ENCODE measurements at regions not wholly inside any gene's neighbourhood (a gene's known extent, or its start where the extent isn't known, plus 50 kb on each side); places are given as distances from the start of the nearest gene placed in this dataset.
"Not testable (repeated sequence)": the region's sequence is repeated elsewhere in the genome, so short reads cannot be mapped to it uniquely, and the experiment has no call there.

DNA sequence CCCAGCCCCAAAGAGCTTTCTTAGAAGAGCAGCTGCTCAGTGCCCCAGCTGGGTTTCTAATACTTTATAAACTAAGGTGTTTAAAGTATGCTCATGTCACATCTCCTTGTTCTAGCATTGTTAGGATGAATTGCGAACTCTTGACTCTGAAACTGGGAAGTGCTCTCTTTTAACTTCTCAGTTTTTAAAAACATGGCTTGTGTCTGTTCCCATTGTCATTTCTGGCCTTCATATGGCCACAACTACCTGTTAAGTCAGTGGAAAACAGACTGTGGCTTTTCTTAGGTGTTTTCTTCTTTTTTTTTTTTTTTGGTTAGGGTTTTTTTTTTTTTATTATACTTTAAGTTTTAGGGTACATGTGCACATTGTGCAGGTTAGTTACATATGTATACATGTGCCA, 164.7 kb downstream of the KCNRG start:
- CTCF ChIA-PET, result interaction anchor here (1.3 kb wide), 1 partner anchor 12 kb away, joined by 3 read pairs; no protein-coding TSS in a partner anchor
- H3K36me3 ChIP-seq (ENCODE audit: control insufficient read depth, insufficient read depth, low read length), result no peaks in the 10 kb centered on the region
- TF ChIP-seq, protein P1, sequence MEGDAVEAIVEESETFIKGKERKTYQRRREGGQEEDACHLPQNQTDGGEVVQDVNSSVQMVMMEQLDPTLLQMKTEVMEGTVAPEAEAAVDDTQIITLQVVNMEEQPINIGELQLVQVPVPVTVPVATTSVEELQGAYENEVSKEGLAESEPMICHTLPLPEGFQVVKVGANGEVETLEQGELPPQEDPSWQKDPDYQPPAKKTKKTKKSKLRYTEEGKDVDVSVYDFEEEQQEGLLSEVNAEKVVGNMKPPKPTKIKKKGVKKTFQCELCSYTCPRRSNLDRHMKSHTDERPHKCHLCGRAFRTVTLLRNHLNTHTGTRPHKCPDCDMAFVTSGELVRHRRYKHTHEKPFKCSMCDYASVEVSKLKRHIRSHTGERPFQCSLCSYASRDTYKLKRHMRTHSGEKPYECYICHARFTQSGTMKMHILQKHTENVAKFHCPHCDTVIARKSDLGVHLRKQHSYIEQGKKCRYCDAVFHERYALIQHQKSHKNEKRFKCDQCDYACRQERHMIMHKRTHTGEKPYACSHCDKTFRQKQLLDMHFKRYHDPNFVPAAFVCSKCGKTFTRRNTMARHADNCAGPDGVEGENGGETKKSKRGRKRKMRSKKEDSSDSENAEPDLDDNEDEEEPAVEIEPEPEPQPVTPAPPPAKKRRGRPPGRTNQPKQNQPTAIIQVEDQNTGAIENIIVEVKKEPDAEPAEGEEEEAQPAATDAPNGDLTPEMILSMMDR (IDR thresholded peaks at IDR 0.05; ENCODE audit: insufficient read depth, low read depth, low read length), result no peak
- no peak for DNase-seq (ENCODE audit: low read depth)
- H3K4me3 ChIP-seq (ENCODE audit: low read depth, low read length), result no peak overlapping the region
- POLR2A ChIA-PET, result no interaction called here
- peaks cover 5% of the 10 kb centered on the region for H3K27me3 ChIP-seq (ENCODE audit: control insufficient read depth, insufficient read depth, low read length)

DNA sequence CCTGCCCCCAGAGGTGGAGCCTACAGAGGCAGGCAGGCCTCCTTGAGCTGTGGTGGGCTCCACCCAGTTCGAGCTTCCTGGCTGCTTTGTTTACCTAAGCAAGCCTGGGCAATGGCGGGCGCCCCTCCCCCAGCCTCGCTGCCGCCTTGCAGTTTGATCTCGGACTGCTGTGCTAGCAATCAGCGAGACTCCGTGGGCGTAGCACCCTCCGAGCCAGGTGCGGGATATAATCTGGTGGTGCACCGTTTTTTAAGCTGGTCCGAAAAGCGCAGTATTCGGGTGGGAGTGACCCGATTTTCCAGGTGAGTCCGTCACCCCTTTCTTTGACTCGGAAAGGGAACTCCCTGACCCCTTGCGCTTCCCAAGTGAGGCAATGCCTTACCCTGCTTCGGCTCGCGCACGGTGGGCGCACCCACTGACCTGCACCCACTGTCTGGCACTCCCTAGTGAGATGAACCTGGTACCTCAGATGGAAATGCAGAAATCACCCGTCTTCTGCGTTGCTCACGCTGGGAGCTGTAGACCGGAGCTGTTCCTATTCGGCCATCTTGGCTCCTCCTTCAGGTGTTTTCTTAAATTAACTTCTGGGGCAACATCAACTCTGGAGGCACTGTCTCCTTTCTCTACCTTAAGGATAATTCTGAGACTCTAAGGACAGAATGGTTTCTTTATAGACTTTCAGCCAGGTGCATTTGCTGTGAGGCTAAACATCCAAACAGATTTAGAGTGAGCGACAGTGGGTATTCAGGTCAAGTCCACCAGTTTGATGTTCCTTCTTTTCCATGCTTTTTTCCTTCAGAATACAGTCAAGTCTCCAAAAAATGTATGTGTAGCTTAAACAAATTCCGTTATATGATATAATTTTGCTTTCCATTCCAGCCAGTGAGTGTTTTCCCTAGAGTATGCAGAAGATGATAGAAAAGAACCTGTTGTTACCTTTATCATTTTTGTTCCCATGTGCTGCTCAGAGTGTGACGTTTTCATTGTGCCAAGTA, 170.8 kb downstream of the KCNRG start:
- CTCF ChIA-PET; H3K4me3 ChIP-seq (ENCODE audit: low read depth, low read length): not testable (repeated sequence)

DNA sequence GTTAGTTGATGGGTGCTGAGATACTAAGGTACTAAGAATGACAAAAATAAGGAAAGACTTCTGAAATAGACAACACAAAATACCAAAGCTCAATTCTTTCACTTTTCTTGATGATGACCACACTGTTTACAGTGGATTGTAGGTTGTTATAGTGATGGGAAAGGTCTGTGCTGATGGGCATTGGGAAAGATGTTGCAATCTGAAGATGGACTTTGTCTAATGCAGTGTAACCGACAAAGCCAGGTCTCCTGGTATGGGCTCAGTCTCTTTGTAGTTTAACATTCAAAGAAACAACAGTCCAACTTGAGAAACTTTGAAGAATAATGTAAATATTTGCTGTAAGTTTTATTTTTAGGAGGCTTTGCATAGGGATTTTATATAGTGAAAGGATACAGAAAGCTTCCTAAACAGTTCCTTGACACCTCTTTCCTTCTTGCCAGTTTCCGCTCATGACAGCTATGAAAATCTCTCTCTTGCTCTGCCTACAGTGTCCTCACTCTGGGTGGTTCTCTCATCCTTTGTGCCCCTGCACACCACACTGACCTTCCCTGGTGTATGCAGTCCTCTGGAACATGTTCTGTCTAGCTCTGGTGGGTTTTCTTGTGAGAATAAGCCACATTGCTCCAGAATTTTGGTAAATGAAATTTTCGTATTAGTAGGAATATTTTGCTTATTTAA, 172.2 kb downstream of the KCNRG start:
- Histone ChIP-seq H3K27me3 (ENCODE audit: control insufficient read depth, insufficient read depth, low read length) (peaks cover 2% of the 10 kb centered on the region; the same call in 1 of the 2 replicates), H3K36me3 (ENCODE audit: control insufficient read depth, insufficient read depth, low read length) (no peaks in the 10 kb centered on the region), H3K4me3 (ENCODE audit: low read depth, low read length) (no peak overlapping the region)
- TF ChIP-seq, protein P1 (IDR thresholded peaks at IDR 0.05; ENCODE audit: insufficient read depth, low read depth, low read length), result no peak
- ChIA-PET POLR2A (no interaction called here), CTCF (interaction anchor here (0.7 kb wide), 1 partner anchor 9 kb away, joined by 3 read pairs; no protein-coding TSS in a partner anchor)
- no peak for DNase-seq (ENCODE audit: low read depth)

More for the DNA sequence above, 170.8 kb downstream of the KCNRG start:
- not testable (repeated sequence) for H3K27me3 ChIP-seq (ENCODE audit: control insufficient read depth, insufficient read depth, low read length); DNase-seq (ENCODE audit: low read depth); H3K36me3 ChIP-seq (ENCODE audit: control insufficient read depth, insufficient read depth, low read length)
- POLR2A ChIA-PET, result interaction anchor here (0.7 kb wide), 1 partner anchor 209 kb away, joined by 4 read pairs; no protein-coding TSS in a partner anchor

DNA sequence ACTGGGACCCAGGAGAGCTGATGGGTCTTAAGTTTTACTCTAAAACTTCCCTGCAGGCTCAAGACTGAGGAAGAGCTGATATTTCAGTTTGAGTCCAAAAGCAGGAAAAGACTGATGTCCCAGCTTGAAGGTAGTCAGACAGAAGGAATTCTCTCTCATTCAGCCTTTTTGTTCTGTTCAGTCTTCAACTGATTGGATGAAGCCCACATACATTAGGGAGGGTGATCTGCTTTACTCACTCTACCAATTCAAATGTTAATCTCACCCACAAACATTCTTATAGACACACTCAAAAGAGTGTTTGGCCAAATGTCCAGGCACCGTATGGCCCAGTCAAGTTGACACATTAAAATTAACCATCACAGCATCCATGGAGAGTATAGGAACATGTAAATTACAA, 173.5 kb downstream of the KCNRG start:
- ChIA-PET CTCF (interaction anchor here (0.6 to 1.4 kb wide), 2 partner anchors 17 to 426 kb away, joined by 3 to 4 read pairs; no protein-coding TSS in a partner anchor), POLR2A (no interaction called here)
- peaks cover 3% of the 10 kb centered on the region; the same call in 1 of the 2 replicates for H3K27me3 ChIP-seq (ENCODE audit: control insufficient read depth, insufficient read depth, low read length)
- DNase-seq (ENCODE audit: low read depth), result no peak
- H3K4me3 ChIP-seq (ENCODE audit: low read depth, low read length), result no peak overlapping the region
- TF ChIP-seq, protein P1 (IDR thresholded peaks at IDR 0.05; ENCODE audit: insufficient read depth, low read depth, low read length), result no peak
- no peaks in the 10 kb centered on the region for H3K36me3 ChIP-seq (ENCODE audit: control insufficient read depth, insufficient read depth, low read length)

DNA sequence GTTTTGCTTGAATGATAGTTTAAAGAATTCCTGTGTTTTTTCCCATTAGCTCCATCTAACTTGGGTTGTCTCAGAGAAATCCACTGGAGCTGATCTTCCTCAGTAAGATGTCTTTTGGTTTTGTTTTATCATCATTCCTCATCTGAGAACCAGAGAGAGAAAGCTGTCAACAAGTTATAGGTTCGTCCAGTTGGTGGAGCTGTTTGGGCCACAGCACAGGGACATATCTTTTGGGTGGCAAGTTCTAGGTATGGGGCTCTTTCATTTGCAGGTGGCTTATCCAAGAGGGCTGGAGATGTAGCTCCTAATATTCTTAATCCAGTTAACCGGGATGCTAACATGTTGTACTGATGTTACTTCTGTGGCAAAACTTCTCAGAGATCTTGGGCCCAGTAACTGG, 174.2 kb downstream of the KCNRG start:
- ChIA-PET CTCF (interaction anchor here (0.6 to 1.4 kb wide), 2 partner anchors 16 to 425 kb away, joined by 3 to 4 read pairs; no protein-coding TSS in a partner anchor), POLR2A (no interaction called here)
- TF ChIP-seq, protein P1 (IDR thresholded peaks at IDR 0.05; ENCODE audit: insufficient read depth, low read depth, low read length), result no peak

More for the DNA sequence above, 174.2 kb downstream of the KCNRG start:
- H3K4me3 ChIP-seq (ENCODE audit: low read depth, low read length), result no peak overlapping the region
- peaks cover 3% of the 10 kb centered on the region; the same call in 1 of the 2 replicates for H3K27me3 ChIP-seq (ENCODE audit: control insufficient read depth, insufficient read depth, low read length)
- DNase-seq (ENCODE audit: low read depth), result no peak
- H3K36me3 ChIP-seq (ENCODE audit: control insufficient read depth, insufficient read depth, low read length), result no peaks in the 10 kb centered on the region

All from BJ (cell line).